HL-60 (cell line): ENCODE measurements at regions not wholly inside any gene's neighbourhood (a gene's known extent, or its start where the extent isn't known, plus 50 kb on each side); places are given as distances from the start of the nearest gene placed in this dataset.

Source experiments
- DNase-seq, 2 experiments: peaks; one replicate each; pipeline ENCODE4 v3.0.0-alpha.2; 2010 to 2020; ENCODE audit warnings: low read depth in 1 of 2, low spot score in 1 of 2
- H3K27ac ChIP-seq: fragments of 250-450 bp; sonication (Bioruptor Pico); replicated peaks from 2 replicates; pipeline ENCODE4 v1.5.1; 2020; ENCODE audit warnings: mild to moderate bottlenecking, moderate library complexity
- H3K27me3 ChIP-seq: fragments of 250-450 bp; sonication (Bioruptor Pico); 2 replicates; pipeline ENCODE4 v1.5.1; 2021; ENCODE audit warnings: mild to moderate bottlenecking, moderate library complexity; ENCODE audit not compliant: insufficient read depth, poor library complexity, severe bottlenecking
- H3K4me3 ChIP-seq: replicated peaks from 2 replicates; pipeline ENCODE4 v1.5.1; 2011; ENCODE audit warnings: mild to moderate bottlenecking, control low read depth, low read length; ENCODE audit not compliant: insufficient read depth
- CTCF ChIP-seq: IDR thresholded peaks from one replicate; pipeline ENCODE4 v1.5.1; 2011; ENCODE audit warnings: low read length, control low read depth, inconsistent platforms; ENCODE audit not compliant: insufficient read depth
- GABPA ChIP-seq: IDR thresholded peaks from 2 replicates; pipeline ENCODE4 v1.6.1; 2012; ENCODE audit warnings: low read depth
- POLR2AphosphoS5 ChIP-seq: IDR thresholded peaks from 2 replicates; pipeline ENCODE4 v1.6.1; 2012; ENCODE audit warnings: low read depth
- SPI1 ChIP-seq: IDR thresholded peaks from 2 replicates; pipeline ENCODE4 v1.6.1; 2012; ENCODE audit warnings: low read depth, mild to moderate bottlenecking, borderline replicate concordance
- TF ChIP-seq, protein P1 (sequence below): IDR thresholded peaks from 2 replicates; pipeline ENCODE4 v1.6.1; 2012; ENCODE audit warnings: low read depth; ENCODE audit not compliant: insufficient replicate concordance

DNA sequence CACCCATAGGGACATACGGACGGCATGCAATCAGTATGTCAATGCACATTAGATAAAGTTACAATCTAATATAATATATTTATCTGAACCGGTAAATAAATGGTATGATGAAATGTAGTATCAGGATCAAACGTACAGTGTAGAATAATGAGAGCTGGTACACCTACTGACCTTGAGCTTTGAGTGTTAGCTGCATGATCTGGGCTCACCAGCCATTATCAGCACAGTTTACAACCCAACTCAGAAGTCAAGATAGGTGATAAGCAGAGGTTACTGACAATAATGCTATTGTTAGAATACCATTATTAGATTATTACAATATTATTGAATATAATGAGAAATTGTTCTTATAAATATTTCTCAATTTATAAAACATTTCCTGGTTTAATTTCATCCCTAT, 103.0 kb upstream of the ESRRG start:
- Histone ChIP-seq H3K27ac (no peak overlapping the region), H3K4me3 (no peak overlapping the region), H3K27me3 (no peaks in the 10 kb centered on the region)
- no peak for DNase-seq
- no peak for TF ChIP-seq CTCF
- no peak for TF ChIP-seq SPI1
- TF ChIP-seq POLR2AphosphoS5 = no peak
- TF ChIP-seq, protein P1, sequence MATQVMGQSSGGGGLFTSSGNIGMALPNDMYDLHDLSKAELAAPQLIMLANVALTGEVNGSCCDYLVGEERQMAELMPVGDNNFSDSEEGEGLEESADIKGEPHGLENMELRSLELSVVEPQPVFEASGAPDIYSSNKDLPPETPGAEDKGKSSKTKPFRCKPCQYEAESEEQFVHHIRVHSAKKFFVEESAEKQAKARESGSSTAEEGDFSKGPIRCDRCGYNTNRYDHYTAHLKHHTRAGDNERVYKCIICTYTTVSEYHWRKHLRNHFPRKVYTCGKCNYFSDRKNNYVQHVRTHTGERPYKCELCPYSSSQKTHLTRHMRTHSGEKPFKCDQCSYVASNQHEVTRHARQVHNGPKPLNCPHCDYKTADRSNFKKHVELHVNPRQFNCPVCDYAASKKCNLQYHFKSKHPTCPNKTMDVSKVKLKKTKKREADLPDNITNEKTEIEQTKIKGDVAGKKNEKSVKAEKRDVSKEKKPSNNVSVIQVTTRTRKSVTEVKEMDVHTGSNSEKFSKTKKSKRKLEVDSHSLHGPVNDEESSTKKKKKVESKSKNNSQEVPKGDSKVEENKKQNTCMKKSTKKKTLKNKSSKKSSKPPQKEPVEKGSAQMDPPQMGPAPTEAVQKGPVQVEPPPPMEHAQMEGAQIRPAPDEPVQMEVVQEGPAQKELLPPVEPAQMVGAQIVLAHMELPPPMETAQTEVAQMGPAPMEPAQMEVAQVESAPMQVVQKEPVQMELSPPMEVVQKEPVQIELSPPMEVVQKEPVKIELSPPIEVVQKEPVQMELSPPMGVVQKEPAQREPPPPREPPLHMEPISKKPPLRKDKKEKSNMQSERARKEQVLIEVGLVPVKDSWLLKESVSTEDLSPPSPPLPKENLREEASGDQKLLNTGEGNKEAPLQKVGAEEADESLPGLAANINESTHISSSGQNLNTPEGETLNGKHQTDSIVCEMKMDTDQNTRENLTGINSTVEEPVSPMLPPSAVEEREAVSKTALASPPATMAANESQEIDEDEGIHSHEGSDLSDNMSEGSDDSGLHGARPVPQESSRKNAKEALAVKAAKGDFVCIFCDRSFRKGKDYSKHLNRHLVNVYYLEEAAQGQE = no peak
- TF ChIP-seq GABPA = no peak

DNA sequence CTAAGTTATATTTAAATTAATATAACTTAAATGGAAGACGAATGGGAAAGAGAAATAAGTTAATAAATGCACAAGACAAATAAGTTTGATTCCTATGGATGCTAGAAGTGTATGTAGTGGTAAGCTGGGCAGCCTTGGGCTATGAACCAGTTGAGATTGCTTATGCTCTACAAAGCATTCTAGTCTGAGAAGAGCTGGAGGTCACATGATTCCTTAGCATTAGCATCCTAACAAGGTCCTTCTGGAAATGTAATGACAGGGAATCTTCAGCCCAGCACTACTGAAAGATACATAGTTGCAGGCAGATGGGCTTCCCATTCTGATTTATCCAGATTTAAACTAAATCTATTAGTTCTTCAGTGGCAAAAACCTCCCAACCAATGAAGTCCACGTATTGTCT, 102.3 kb upstream of the ESRRG start:
- H3K27me3 ChIP-seq = no peaks in the 10 kb centered on the region
- no peak overlapping the region for H3K4me3 ChIP-seq
- TF ChIP-seq SPI1 (no peak), CTCF (no peak), GABPA (no peak), POLR2AphosphoS5 (no peak)
- TF ChIP-seq, protein P1 = no peak
- H3K27ac ChIP-seq = no peak overlapping the region
- no peak for DNase-seq

DNA sequence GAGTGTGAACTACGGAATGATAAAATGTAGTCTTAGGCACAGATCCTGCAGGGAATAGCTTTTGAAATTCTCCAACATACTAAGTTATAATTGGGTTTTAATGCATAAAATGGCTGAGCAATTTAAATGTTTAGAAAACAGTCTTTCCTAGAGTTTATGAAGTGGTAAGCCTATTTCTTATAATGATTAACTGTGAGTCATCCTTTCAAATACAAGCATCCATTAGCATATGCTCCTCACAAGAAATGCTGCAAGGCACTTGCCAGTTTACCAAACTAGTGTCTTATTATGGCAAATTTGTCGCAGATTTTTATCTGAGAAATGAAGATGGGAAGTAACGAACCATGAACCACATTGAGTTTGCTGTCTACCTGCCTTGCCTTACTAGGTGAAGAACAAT, 101.3 kb upstream of the ESRRG start:
- no peak overlapping the region for H3K27ac ChIP-seq
- DNase-seq = no peak
- H3K27me3 ChIP-seq = no peaks in the 10 kb centered on the region
- TF ChIP-seq SPI1 (no peak), GABPA (no peak), POLR2AphosphoS5 (no peak), CTCF (no peak)
- TF ChIP-seq, protein P1 = no peak
- H3K4me3 ChIP-seq = no peak overlapping the region
